GM19025 (cell line): ENCODE measurements at regions not wholly inside any gene's neighbourhood (a gene's known extent, or its start where the extent isn't known, plus 50 kb on each side); places are given as distances from the start of the nearest gene placed in this dataset.

Experiments used
- ATAC-seq: cut with Tn5 transposase; IDR thresholded peaks from one replicate; pipeline ENCODE4 v1.9.1; 2021; ENCODE audit warnings: mild to moderate bottlenecking, low read depth, moderate library complexity; ENCODE audit not compliant: unreplicated experiment

DNA sequence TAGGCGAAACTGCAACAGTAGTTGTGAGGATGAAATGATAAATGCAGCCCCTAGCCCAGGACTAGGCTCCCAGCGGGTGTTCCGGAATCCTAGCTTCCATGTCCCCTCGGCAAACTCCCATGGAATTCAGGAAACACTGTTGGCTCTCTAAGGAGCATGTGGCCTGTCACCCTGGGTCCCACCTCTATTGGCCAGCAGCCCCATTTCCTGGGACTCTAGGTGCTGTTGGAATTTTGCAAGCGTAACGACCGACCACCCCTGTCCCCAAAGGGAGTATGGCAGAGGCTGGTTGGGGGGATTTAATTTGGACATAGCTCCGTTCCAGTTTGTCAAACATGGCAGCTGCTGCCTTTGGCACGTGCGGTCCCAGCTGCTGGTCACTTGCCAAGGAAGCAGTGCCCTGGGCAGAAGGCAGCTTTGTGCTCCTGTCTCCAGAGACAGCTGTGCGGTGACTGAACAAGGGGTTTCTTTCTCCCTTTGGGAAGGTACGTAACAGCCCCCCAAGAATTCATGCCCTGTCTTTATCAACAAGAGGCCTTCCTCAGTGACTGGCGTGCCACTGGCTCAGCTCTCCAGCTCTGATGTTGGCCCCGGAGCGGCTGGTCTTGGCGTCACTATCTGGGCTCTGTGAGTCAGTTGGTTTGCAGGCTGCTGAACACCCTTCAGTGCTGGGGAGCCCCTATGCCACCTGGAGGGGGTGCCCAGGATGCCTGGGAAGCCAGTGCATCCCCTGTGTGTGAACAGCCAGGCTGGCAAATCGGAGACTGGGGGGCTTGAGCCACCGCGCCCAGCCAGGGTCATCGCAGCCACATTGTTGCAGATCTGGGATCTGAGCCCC is 235.2 kb upstream of the TNRC6C start:
- no peak for ATAC-seq

DNA sequence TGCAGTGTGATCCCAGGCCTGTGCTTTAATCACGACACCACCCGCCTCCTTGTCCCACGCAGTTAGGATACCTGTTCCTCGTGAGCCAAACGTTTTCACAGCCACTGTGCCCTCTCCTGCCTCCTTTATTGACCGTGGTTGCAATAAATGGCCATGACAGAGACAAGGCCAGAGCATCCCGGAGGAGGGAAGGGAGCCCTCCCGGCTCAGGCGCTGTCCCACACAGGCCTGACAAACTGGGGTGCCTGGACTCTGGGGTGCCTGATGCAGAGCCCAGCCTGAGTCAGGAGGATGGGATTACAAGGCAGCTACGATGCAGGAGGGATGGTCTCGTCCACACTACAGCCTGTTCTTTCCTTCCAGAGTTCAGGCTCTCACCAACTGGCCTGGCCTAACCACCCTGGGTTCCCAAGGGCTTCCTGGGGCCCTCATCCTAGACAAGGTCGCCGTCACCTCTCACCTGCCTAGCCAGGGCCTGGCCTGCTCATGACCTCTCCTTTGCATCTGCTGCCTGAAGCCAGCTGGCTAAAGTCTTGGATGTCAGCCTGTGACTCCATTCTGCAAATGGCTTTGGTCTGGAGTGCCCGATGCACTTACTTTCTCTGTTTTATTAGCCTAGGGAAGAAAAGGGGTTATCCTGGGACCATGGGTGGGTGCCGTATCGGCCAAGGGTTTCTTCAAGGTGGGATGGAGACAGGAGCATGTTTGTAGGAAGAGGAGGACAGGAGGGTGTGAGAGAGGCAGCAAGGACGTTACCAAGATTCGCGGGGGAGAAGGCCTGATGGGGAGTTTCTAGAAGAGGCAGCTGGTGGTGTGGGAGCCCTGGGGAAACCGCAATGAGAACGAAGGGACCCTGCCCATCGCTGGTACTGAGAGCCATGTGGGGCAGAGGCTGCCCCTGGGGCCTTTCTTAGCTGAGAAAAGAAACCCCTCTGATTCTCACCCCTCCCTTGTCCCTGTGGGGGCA is 234.3 kb upstream of the TNRC6C start:
- ATAC-seq, result no peak

DNA sequence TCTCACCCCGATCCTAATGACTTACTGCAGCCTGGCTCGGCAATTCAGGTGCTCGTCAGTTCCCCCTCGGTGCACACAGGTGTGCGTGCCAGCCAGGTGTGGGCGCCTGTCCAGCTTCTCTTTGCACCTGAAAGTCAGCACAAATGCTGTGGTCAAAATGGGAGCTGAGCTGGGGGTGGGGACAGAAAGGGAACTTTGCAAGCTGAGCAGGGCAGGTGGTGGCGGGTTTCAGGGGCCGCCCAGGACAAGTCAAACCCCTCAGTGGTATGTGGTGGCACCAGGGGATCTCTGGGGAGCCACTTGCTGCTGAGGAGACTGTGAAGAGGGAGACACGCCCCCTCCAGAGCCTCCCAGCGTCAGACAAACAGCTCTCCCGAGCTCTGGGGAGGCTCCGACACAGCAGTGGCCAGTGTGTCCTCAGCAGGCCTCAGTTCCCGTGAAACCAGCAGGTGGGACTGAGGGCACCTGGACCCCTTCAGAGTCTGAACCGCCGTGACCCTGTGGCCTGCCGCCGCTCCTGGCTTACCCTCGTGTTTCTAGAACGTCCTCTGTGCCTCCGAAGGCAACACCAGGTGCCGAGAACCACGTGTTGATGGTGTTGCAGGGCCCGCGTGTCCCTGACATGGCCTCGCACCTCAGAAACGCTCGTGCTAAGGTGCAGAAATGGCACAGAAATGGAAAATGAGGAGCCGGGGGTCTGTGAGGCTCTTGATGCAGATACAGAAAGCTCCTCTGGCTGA is 233.5 kb upstream of the TNRC6C start:
- ATAC-seq, result no peak

DNA sequence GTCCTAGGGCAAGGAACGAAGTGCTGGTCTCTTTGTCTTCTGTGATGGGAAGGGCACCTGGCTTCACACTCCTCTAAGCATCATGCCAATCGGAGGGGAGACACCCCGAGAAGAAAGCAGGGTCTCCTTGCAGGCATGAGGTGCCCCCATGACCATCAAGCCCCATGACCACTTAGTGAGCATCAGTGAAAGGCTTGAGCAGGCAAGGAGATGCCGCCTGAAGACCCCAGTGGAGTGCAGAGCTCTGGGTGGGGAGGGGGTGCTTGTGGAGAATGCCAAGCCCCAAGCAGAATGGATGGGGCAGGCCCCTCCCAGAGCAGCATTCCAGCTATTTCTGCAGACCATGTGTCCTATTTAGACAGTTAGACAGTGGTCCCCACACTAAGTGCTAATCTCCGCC is 232.7 kb upstream of the TNRC6C start:
- ATAC-seq, result no peak

DNA sequence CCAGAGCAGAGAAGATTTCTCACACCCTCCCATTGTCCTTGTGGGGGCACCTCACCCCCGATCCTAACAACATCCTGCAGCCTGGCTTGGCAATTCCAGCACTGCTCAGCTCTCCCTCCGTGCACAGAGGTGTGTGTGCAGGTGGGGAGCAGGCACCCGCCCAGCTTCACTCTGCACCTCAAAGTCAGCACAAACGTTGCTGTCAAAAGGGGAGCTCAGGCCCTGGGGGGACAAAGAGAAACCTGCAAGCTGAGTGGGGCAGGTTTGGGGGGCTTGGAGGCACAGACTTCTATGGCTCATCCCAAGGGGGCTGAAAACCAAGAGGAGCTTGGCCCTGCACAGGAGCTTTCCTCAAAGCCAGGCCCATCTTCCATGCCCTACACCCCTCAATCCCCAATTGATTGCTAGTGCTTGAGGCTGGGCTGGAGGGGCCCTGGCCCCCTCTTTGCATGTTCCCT is 231.9 kb upstream of the TNRC6C start:
- no peak for ATAC-seq

DNA sequence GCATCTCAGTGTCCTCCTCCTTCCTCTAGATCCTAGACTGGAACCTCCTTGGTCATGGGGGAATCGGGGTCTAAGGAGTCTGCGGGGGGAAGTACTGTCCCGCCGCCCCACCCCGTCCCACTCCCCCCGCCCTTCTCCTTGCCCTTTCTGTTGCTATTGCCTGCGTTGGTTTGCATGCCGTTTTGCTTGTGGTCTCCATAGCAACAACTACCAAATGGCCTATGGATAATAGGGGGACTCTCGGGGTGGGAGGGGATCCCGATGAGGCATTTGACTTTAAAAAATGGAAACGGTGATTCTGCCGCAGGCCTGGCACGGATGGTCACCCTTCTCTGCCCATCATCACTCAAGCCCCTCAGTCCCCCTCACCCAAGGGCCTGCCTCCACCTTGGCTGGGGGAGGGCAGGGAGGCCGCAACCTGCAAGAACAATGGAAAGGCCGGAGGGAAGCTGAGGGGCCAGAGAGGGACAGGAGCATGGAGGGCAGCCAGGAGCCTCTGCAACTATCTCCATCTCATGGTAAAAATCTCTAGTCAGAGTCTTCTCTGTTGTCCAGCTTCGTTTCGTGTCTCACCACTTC is 231.4 kb upstream of the TNRC6C start:
- no peak for ATAC-seq

DNA sequence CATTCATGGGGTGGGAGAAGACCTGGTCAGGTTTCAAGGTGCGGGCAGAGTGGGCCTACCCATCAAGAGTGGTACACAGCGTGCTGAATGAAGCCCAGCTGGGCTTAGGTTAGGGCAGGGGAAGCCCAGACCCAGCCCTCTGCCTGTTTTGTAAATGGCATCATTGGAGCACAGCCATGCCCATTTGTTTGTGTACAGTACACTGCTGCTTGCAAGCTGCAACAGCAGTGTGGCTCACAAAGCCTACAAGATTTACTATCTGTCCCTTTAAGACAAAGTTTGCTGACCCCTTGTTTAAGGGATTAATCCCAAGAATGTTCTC is 230.1 kb upstream of the TNRC6C start:
- ATAC-seq, result no peak

DNA sequence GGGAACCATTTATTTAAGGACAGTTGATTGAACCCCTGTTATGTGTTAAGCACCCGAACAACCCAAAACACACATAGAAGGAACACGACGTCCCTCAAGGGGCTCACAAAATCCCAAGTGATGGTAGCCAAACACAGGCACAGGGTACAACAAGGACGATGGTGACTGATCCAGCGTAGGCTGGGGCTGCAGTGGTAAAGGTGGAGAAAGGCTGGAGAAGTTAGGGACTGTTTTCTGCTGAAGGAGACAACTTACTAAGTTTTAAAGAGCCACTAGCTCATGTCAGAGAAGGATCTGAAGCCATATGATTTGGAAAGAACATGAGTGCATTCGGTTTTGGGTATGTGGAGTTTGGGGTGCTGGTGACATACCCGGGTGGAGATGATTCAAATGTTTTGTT is 229.6 kb upstream of the TNRC6C start:
- no peak for ATAC-seq

DNA sequence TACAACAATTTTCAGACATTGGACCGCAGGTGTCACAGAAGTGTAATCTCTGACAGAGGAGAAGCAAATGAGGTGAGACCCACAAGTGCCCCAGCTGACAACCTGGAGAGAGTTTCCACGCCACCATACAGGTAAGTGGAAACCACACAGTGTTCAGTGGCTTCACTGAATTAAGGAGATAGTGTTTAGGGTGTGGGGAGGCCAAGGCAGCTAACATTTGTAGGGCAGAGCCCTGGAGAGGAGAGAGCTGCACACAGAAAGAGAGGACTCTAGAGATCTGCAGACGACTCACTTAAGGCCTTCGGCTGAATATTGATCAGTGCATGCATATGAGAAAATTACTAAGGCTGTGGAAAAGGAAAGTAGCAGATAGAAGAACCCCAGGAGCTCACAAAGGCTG is 228.9 kb upstream of the TNRC6C start:
- no peak for ATAC-seq

DNA sequence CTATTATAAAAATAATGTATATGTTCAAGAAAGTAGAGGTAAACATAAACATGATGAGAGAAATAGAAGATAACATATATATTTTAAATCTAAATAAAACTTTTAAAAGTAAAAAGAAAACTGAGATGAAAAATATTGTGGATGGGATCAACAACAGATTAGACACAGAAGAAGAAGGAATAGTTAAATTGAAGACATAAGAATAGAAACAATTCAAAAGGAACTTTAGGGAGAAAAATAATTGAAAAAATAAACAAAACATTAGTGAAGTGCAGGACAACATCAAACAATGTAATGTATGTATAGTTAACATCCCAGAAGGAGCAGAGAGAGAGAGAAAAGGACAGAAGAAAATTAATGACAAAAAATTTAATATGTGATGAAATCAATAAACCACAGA is 228.1 kb upstream of the TNRC6C start:
- ATAC-seq, result no peak

DNA sequence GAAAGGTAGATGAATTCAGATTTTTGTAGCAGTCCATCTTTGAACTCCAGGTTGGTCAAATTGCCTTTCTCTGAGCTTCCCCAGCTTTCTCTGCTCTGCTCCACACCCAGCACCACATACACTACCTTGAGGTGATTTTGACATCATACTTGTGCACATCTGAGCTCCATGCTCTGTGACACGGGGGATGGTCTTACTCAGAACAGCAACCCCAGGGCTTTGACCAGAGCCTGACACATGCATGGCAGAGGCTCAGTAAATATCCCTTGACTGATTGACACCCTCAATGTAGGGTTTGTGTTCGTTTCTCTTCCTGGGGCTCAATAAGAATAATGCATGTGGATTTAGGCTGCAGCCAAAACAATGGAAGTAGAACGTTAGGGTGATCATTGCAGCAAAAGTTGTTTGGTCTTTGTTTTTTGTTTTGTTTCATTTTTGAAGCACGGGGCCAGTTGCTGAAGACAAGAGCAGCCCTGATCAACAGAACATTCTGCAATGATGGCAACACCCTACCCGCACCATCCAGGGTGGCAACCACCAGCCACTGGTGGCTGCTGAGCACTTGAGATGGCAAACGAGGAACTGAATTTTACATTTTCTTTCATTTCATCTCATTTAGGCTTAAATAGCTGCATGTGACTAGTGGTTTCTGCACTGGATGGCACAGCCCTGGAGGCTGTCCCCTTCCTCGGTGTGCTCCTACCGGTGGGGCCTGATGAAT is 224.8 kb upstream of the TNRC6C start:
- ATAC-seq, result no peak

DNA sequence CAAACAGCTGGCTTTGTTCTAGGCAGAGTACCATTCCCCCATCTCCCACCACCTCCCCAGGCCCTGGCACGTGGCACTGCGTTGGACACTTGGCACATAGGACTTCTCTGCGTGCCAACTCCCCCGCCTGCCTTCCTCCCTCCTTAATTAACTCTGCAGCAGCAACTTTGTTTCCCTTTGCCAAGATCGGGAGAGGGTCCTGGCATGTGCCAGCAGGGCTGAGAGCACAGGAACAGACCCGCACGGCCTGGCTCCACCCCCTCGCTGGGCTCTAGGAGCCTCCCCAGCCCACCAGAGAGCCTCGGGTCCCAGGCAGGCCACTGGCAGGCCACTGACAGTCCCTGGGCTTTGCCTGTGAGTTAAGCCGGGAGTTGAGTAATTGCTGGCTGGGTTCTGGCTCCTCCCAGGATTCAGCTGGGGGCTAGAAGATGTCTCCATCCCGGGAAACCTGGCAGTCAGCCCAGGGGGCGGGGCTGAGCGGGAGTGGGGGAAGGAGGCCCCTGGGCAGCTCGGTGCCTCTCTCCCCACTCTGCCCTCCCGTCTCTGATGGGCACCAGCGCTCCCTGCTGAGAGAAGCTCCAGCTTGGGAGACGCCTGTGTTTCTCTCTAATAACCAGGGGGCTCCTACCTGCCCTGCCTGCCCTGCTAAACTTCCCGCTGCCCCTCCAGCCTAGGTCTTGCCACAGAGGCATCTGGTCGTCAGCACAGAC is 224.0 kb upstream of the TNRC6C start:
- no peak for ATAC-seq

DNA sequence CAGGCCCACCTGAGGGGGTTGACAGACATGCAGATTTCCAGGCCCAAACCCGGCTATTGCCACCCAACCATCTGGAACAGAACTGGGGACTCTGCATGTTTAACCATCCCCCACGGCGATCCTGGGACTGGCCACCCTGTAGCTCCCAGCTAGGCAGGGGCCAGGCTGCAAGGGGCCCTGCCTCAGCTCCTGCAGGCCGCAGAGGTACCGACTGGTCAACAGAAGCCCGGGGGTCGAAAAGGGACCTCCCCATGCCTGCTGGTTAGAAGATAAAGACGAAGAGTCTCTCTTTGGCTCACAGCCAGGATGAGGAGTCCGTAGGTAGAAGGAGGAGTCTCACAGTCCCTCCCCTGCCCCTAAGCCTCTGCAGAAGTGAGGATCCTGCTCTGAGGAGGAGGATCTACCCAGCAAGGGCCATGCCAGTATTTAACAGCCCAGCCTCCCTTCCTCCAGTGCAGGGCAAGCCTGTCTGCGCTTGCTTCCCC is 223.4 kb upstream of the TNRC6C start:
- ATAC-seq, result no peak

DNA sequence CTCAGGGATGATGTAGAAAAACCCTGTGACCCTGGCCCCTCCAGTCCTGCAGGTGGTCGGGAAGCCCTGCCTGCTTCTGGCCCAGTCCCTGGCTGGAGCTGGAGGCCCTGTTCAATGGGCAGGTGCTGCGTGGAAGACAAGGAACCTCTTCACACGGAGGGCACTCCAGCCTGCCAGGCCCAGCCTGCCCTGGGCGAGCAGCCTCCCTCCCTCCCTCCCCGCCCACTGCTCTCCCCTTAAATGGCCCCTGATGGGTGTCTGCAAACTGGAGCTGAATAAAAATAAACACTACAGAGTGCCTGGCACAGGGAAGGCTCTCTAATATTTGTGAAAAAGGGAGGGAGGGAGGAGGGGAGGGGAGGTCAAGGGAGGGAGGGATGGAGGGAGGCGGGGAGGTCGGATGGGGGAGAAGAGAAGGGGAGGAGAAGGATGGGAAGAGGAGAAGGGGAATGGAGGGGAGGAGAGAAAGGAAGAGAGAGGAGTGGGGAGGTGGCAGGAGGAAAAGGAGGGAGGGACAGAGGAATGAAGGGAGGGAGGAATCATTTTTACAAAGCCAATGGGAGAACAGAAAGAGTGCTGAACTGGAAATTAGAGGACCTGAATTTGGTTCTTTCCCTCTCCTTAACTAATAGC is 222.8 kb upstream of the TNRC6C start:
- ATAC-seq, result no peak

DNA sequence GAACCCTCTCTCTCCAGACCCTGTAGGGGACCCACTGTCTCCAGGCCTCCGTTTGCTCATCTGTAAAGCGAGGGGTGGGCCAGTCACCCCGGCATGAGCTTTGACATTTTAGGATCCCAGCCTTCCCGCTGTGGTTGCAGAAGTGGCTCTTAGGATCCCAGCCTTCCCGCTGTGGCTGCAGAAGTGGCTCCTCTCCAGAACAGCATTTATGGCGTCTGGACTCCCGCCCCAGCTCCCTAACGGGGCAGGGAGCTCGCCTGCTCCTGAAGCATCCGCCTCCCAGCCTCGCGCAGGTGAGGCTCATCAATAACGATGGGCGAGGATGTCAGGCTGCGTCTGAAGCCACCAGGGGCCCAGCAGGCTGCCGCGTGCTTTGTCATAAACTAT is 222.3 kb upstream of the TNRC6C start:
- ATAC-seq, result no peak

DNA sequence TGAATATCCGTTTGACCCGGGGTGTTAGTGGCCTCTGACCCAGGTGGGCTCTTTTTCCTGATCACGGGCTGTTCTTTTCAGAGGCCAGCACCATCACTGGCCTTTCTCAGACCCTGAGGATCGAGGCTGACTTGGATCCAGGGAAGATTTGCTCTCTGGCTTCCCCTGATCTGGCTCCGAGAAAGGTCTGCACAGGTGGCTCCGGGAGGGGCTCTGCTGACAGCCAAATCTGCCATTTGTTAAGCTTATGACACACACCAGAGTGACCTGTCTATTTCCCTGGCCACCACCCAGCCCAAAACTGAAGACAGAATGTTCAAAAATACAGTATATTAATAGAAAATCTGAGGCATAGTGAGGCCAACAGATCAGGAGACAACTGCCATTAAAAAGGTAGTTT is 221.8 kb upstream of the TNRC6C start:
- no peak for ATAC-seq

DNA sequence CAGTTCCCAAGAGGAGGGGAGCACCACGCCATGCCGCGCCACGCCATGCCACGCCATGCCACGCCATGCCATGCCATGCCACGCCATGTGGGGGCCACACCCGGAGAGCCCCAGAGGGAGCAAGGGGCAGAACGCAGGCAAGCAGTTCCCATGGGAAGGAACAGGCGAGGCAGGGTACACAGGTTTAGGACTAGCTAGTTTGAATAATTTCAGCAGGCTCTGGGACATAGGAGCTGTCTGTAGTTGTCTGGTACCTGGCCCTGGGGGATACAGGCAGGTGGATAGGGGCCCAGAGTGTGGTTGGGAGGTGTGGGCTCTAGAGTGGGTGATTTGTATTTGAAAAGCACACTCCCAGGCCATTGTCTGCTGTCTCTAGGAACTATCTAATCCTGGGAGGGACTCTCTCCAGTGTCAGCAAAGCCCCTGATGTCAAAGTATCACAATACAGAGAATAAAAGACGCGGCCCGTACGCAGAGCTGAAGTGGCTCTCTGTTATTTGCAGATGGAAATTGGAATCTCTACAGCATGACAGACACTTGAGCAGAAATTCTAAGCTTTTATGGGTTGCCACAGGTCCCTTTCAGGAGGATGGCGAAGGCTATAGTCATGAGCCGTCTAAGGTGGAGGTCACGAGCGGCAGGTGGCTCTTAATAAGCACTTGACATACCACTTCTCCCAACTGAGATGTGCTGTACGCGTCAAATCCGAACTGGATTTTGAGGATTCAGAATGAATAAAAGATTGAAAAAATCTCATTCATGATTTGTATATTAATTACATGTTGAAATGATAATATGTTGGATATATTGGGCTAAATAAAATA is 220.8 kb upstream of the TNRC6C start:
- ATAC-seq, result no peak
